Tongue (tissue), 1 donor: ENCODE measurements at regions not wholly inside any gene's neighbourhood (a gene's known extent, or its start where the extent isn't known, plus 50 kb on each side); places are given as distances from the start of the nearest gene placed in this dataset.
"Not testable (repeated sequence)": the region's sequence is repeated elsewhere in the genome, so short reads cannot be mapped to it uniquely, and the experiment has no call there.

Source experiments
- DNase-seq: peaks from one replicate; pipeline ENCODE4 v3.0.0-alpha.2; 2015

DNA sequence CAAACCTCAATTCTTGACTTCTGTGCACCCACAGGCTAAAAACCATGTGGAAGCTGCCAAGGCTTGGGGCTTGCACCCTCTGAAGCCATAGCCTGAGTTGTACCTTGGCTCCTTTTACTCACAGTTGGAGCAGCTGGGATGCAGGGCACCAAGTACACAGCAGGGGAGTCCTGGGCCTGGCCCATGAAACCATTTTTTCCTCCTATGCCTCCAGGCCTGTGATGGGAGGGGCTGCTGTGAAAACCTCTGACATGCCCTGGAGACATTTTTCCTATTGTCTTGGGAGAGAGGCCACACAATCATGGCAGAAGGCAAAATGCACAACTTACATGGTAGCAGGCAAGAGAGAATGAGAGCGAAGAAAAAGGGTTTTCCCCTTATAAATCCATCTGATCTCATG, 568.6 kb downstream of the SMARCA1 start:
- DNase-seq = not testable (repeated sequence)

DNA sequence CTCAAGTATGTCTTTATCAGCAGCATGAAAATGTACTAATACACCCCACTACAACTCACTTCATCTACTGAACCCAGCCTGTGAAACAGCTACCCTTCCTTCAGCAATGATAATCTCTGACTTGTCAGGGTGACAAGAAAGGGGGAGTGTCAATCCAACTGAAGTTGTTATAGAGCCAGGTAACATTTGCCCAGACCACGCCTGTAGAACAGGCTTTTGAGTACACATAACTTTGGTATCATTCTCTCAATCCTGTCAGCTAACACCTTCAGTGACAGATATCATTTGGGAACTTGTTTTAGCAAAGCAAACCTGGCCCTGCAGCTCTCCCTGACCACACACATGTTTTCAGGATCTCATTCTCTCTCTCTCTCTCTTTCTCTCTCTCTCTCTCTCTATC, 592.2 kb downstream of the SMARCA1 start:
- DNase-seq = no peak

GRCh38 chrX:128929271-128930057, 593.8 kb downstream of the SMARCA1 start:
- no peak for DNase-seq

DNA sequence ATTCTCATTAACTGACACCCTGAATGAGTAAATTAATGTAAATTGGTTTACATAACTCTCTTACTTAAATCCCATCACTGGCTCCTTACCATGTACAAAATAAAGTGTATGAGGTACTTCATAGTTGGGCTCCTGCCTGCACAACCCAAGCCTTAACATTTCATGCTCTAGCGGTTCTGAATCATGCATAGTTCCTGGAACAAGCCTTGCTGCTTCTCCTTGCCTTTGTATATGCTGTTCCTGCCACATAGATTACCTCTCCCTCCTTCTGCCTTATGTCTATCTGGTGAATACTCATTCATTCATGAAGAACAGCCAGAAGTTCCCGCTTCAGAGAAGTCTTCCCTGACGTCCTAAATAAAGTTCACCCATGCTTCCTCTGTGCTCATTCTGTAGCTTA, 594.7 kb downstream of the SMARCA1 start:
- no peak for DNase-seq

GRCh38 chrX:128927363-128927762, 595.9 kb downstream of the SMARCA1 start:
- DNase-seq = no peak

DNA sequence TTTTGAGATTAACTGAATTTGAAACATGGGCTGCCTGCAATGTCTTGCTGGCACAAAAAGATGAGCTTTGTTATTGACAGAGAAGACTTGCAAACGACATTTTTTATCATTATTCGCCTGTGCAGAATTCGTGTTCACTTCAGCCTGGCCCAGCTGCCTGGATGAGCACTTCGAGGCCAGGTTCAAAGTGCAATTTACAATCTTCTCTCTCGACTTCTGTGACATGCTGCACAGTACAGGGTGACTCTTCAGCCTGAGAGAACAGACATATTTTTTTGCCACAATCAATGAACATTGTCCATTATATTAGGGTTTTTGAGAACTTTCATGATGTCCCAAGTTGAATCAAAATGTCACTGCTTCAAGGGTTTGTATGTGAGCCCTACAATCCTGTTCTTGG, 616.5 kb downstream of the SMARCA1 start:
- DNase-seq = no peak

DNA sequence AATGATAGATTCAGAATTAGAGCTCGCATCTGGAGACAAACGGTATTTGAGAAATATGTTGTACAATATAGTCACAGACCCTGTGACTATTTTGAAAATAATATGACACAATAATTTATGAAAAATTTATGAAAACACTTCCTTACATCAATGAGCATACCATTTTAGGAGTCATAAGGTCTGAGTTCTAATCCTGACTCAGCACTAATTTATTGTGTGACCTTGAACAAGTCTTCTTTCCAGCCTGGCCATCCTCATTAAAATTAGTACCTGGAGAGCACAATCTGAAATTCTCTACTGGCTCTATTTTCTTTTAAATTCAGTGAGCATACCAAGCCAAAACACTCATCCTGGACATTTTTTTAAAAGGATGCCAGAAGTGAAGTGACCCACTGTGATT, 622.3 kb downstream of the SMARCA1 start:
- no peak for DNase-seq

DNA sequence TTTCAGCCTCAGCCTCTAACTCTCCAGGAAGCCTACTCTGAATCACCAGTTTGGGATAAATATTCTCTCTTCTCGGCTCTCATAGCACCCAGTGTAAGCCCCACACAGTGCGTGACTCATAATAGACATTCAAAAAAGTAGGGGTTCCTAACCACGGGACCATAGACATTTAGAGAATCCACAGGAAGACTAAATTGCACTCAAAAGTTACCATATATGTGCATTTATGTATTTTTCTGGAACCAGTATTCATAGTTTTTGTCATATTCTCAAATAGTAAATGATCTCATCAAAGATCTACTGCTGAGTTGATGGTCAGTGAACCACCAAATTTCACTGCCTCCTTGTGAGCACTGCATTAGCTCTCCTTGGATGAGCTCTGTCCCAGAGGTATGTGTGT, 625.7 kb downstream of the SMARCA1 start:
- DNase-seq = no peak

GRCh38 chrX:128891554-128891953, 631.7 kb downstream of the SMARCA1 start:
- no peak for DNase-seq

- DNase-seq = no peak
Observed at GRCh38 chrX:128884430-128884829, 638.9 kb downstream of the SMARCA1 start.

- DNase-seq = no peak
Observed at GRCh38 chrX:128883650-128884049, 639.6 kb downstream of the SMARCA1 start.

GRCh38 chrX:128870361-128870760, 652.9 kb downstream of the SMARCA1 start:
- no peak for DNase-seq

GRCh38 chrX:128862557-128862956, 660.7 kb downstream of the SMARCA1 start:
- no peak for DNase-seq

- DNase-seq = peak; percentile 5
Observed at GRCh38 chrX:128848374-128848773, 674.9 kb downstream of the SMARCA1 start.

- DNase-seq = no peak
Observed at GRCh38 chrX:128846385-128846784, 676.9 kb downstream of the SMARCA1 start.

GRCh38 chrX:128818690-128819089, 704.6 kb downstream of the SMARCA1 start:
- no peak for DNase-seq

DNA sequence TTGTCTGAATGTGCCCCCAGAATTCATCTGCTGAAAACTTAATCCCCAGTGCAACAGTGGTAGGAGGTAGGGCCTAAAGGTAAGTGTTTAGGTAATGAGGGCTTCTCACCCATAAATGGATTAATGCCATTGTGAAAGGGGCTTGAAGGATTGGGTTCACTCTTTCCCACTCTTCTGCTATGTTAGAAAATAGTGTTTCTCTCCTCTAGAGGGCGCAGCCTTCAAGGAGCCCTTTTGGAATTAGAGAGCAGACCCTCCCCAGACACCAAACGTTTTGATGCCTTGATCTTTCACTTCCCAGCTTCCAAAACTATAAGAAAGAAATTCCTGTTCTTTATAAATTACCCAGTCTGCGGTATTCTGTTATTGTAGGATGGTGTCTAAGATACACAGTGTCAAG, 706.4 kb downstream of the SMARCA1 start:
- DNase-seq = no peak

DNA sequence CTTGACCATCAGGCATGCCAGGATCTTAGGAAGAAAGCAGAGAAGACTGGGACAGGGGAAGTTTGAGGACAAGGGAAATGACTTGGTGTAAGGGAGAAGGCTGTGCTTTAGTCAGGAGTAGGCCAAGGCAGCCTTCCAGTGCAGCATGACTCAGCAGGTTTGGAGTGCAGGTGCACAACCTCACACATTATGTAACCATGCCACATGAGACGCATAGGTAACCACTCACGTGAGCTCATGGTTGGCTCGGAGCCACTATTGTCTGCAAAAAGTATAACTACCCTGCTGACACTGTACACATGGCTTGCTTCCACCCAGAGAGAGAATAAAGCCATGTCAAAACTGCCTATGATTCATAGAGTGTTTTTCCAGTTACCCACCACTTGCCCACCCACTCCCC, 715.9 kb downstream of the SMARCA1 start:
- DNase-seq = no peak

DNA sequence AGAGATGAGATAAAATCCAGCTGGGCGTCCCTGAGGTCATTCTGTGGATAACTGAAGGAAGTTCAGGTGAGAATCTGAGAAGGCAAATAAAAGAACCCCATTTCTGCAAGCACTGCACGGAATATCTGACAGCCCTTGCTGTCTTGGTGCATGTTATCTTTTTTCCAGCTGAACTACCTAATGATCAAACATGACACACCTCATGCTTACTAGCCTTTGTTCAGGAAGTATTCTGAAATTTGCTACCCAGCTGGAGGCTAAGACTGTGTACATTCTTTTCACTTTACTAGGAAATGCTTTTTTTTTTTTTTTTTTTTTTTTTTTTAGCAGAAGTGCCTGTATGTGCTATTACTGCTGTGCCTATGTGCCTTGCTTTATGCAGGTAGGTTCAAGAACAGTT, 718.1 kb downstream of the SMARCA1 start:
- DNase-seq = no peak

GRCh38 chrX:128804828-128805227, 718.5 kb downstream of the SMARCA1 start:
- DNase-seq = no peak

GRCh38 chrX:128800138-128800537, 723.2 kb downstream of the SMARCA1 start:
- no peak for DNase-seq

DNA sequence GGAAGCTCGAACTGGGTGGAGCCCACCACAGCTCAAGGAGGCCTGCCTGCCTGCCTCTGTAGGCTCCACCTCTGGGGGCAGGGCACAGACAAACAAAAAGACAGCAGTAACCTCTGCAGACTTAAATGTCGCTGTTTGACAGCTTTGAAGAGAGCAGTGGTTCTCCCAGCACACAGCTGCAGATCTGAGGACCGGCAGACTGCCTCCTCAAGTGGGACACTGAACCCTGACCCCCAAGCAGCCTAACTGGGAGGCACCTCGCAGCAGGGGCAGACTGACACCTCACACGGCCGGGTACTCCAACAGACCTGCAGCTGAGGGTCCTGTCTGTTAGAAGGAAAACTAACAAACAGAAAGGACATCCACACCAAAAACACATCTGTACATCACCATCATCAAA, 730.9 kb upstream of the ACTRT1 start:
- DNase-seq = not testable (repeated sequence)

DNA sequence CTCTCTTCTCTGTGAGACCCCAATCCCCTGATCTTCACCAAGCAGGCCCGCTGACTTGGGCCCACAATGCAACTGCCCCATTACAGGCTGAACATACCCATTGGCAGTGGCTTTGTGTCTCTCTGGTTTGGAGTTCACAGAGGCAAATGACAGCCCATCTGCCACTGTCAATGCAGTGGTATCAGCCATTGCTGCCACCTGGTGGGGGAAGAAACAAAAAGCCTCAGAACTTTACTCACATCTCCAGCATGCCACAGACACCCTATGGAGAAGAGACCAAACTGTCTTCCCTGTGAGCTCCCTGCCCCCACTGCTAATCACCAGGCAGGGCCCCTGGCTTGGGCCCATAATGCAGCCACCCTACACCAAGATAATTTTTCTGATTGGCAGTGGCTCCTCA, 729.3 kb upstream of the ACTRT1 start:
- DNase-seq = peak; percentile 19

GRCh38 chrX:128780934-128781333, 728.7 kb upstream of the ACTRT1 start:
- no peak for DNase-seq

DNA sequence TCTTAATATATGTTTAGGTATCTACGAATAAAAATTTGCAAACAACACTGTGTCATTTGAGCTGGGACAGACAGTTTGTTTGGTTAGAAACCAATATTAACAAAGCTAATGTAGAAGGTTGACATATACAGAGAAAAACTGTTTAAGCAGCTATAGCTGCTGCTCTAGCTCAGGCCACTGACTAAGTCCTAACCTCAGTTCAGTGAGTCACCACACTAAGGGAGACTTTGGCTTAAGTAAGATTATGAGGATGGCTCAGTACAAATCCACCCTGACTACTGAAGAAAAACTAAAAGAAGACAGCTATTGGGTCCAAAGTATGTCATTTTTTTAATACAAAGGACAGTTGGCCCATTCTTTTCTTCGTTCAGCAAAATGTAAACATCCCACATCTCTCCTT, 717.3 kb upstream of the ACTRT1 start:
- DNase-seq = no peak
